GM12878 (cell line): ENCODE measurements at regions not wholly inside any gene's neighbourhood (a gene's known extent, or its start where the extent isn't known, plus 50 kb on each side); places are given as distances from the start of the nearest gene placed in this dataset.

Experiments
- ATAC-seq: fragments of 200-7000 bp; cut with Tn5 transposase; 3 replicates; pipeline ENCODE4 v1.9.1; 2020; ENCODE audit warnings: mild to moderate bottlenecking, moderate library complexity
- BruUV-seq: library from RNA; stranded (reverse); fragments of 400-500 nt; replicated peaks from 2 replicates; lab custom pipeline; 2021; lab: Mats Ljungman, UMichigan
- CTCF ChIA-PET: fragments of 300-600 bp; sonication (Branson Sonifier 250); formaldehyde crosslinking; extraction: SDS; loops from one replicate; lab custom pipeline; 2021; ENCODE audit warnings: inconsistent platforms; lab: Yijun Ruan, JAX
- POLR2A ChIA-PET: fragments of 350-600 bp; formaldehyde crosslinking; extraction: SDS; loops from one replicate; lab custom pipeline; 2021; ENCODE audit warnings: inconsistent platforms; lab: Charles Lee
- RAD21 ChIA-PET: fragments of 300-600 bp; sonication (Branson Sonifier 250); formaldehyde crosslinking; loops from one replicate; lab custom pipeline; 2023; ENCODE audit warnings: antibody characterized with exemption; ENCODE audit not compliant: unreplicated experiment; lab: Charles Lee
- SMC1A ChIA-PET: fragments of 300-600 bp; sonication (Branson Sonifier 250); formaldehyde crosslinking; loops from one replicate; lab custom pipeline; 2023; ENCODE audit not compliant: unreplicated experiment, uncharacterized antibody; lab: Charles Lee
- DNase-seq: peaks from one replicate; pipeline ENCODE4 v3.0.0-alpha.2; 2011; ENCODE audit warnings: low read depth, low spot score
- FAIRE-seq: peaks from 3 replicates; lab custom pipeline; 2011; peaks lifted over from hg19 to GRCh38; lab: Jason Lieb, UNC
- H2AFZ ChIP-seq: 2 replicates; pipeline ENCODE4 v1.6.0; 2011; ENCODE audit warnings: low read depth, low read length, control low read depth; ENCODE audit not compliant: control insufficient read depth
- H3K27ac ChIP-seq: 2 replicates; pipeline ENCODE4 v1.5.1; 2011; ENCODE audit warnings: control low read depth; ENCODE audit not compliant: control insufficient read depth, insufficient read depth
- H3K27me3 ChIP-seq, 2 experiments: replicated peaks in 1 of 2; 2 replicates each; pipeline versions ENCODE4 v1.6.0 to v1.6.1; 2011; ENCODE audit warnings: low read length in 1 of 2; ENCODE audit not compliant: control insufficient read depth in 2 of 2, insufficient read depth in 2 of 2
- H3K36me3 ChIP-seq, 2 experiments: 2 replicates each; pipeline ENCODE4 v1.5.1; 2011; ENCODE audit warnings: low read length in 1 of 2; ENCODE audit not compliant: control insufficient read depth in 2 of 2, insufficient read depth in 2 of 2
- H3K4me1 ChIP-seq: 2 replicates; pipeline ENCODE4 v1.6.1; 2011; ENCODE audit warnings: mild to moderate bottlenecking, low read length, moderate library complexity, mixed read lengths; ENCODE audit not compliant: control insufficient read depth, insufficient read depth
- H3K4me2 ChIP-seq: 2 replicates; pipeline ENCODE4 v1.6.0; 2011; ENCODE audit warnings: control low read depth; ENCODE audit not compliant: control insufficient read depth, insufficient read depth
- H3K4me3 ChIP-seq: fragments of 200-600 bp; sonication (generic); 2 replicates; pipeline ENCODE4 v1.5.1; 2016
- H3K79me2 ChIP-seq: 2 replicates; pipeline ENCODE4 v1.6.0; 2011; ENCODE audit warnings: low read length; ENCODE audit not compliant: control insufficient read depth, insufficient read depth
- H3K9ac ChIP-seq: 2 replicates; pipeline ENCODE4 v1.8.0; 2011; ENCODE audit warnings: low read length, control low read depth, mixed read lengths; ENCODE audit not compliant: control insufficient read depth, insufficient read depth
- H3K9me3 ChIP-seq: replicated peaks from 3 replicates; pipeline ENCODE4 v1.5.1; 2011; ENCODE audit warnings: mild to moderate bottlenecking, low read length; ENCODE audit not compliant: control insufficient read depth, insufficient read depth
- H4K20me1 ChIP-seq: 2 replicates; pipeline ENCODE4 v1.6.0; 2011; ENCODE audit not compliant: control insufficient read depth, insufficient read depth
- BHLHE40 ChIP-seq, 2 experiments: fragments of 450-650 bp in 1 of 2; IDR thresholded peaks; 2 replicates each; pipeline ENCODE4 v1.6.1; 2011 to 2017; ENCODE audit warnings: low read depth in 2 of 2, borderline replicate concordance in 1 of 2, improper control_type of control experiment in 1 of 2, low read length in 1 of 2, mild to moderate bottlenecking in 1 of 2
- CBFB ChIP-seq: IDR thresholded peaks from 2 replicates; pipeline ENCODE4 v1.6.1; 2016; ENCODE audit warnings: antibody characterized with exemption, low read depth
- DPF2 ChIP-seq: fragments of 450-650 bp; IDR thresholded peaks from 2 replicates; pipeline ENCODE4 v1.6.1; 2017; ENCODE audit warnings: mild to moderate bottlenecking
- EP300 ChIP-seq, 2 experiments: fragments of 150-350 bp in 1 of 2; IDR thresholded peaks; 2 replicates each; pipeline ENCODE4 v1.6.1; 2011 to 2012; ENCODE audit warnings: low read depth in 2 of 2, low read length in 2 of 2, borderline replicate concordance in 1 of 2, improper control_type of control experiment in 1 of 2, inconsistent platforms in 1 of 2; ENCODE audit not compliant: control insufficient read depth in 1 of 2
- FOXM1 ChIP-seq: IDR thresholded peaks from 2 replicates; pipeline ENCODE4 v1.6.1; 2012; ENCODE audit warnings: low read depth, mild to moderate bottlenecking, inconsistent platforms, low read length, moderate library complexity
- HDAC2 ChIP-seq: fragments of 200-600 bp; sonication (generic); IDR thresholded peaks from 2 replicates; pipeline ENCODE4 v1.6.1; 2017
- JUND ChIP-seq: IDR thresholded peaks from 2 replicates; pipeline ENCODE4 v1.6.1; 2012; ENCODE audit warnings: low read depth, mild to moderate bottlenecking, low read length, improper control_type of control experiment, moderate library complexity
- NFIC ChIP-seq: IDR thresholded peaks from 2 replicates; pipeline ENCODE4 v1.6.1; 2012; ENCODE audit warnings: low read depth, mild to moderate bottlenecking, inconsistent platforms, low read length, moderate library complexity
- NR2C2 ChIP-seq: IDR thresholded peaks from 2 replicates; pipeline ENCODE4 v1.6.1; 2011; ENCODE audit warnings: borderline replicate concordance, low read depth; ENCODE audit not compliant: control insufficient read depth, insufficient read length
- SIN3A ChIP-seq: IDR thresholded peaks from 2 replicates; pipeline ENCODE4 v1.6.1; 2012; ENCODE audit warnings: low read depth, low read length, improper control_type of control experiment
- WRNIP1 ChIP-seq: IDR thresholded peaks from 2 replicates; pipeline ENCODE4 v1.6.1; 2011; ENCODE audit warnings: low read depth, low read length, improper control_type of control experiment, borderline replicate concordance
- ZNF24 ChIP-seq: fragments of 450-650 bp; IDR thresholded peaks from 2 replicates; pipeline ENCODE4 v1.6.1; 2017; ENCODE audit warnings: antibody characterized with exemption, mild to moderate bottlenecking
- ZNF274 ChIP-seq: IDR thresholded peaks from one replicate; pipeline ENCODE4 v1.8.0; 2011; ENCODE audit not compliant: insufficient read length, insufficient read depth
- ZNF622 ChIP-seq: fragments of 450-650 bp; IDR thresholded peaks from 2 replicates; pipeline ENCODE4 v1.6.1; 2017; ENCODE audit warnings: mild to moderate bottlenecking, inconsistent platforms
- ZSCAN29 ChIP-seq: fragments of 450-650 bp; IDR thresholded peaks from 2 replicates; pipeline ENCODE4 v1.6.1; 2017; ENCODE audit warnings: mild to moderate bottlenecking, moderate library complexity
- WGBS: methylation state at CpG from one replicate; pipeline ENCODE4 v1.1.6; 2016; ENCODE audit warnings: low lambda C conversion rate; ENCODE audit not compliant: insufficient replicate concordance, insufficient coverage; ENCODE audit errors: missing lambda C conversion rate; 5-methylcytosine and 5-hydroxymethylcytosine counted together
- in situ Hi-C: fragments of 300-500 bp; cut with MboI; formaldehyde crosslinking; loops from 9 replicates; pipeline ENCODE4 v1.14.3; 2018; ENCODE audit warnings: mixed read lengths
- intact Hi-C: fragments of 100-400 bp; cut with micrococcal nuclease; formaldehyde crosslinking; loops from one replicate; pipeline ENCODE4 v1.14.2; 2022; ENCODE audit not compliant: unreplicated experiment
- TF ChIP-seq, protein P1 (sequence below): fragments of 450-650 bp; IDR thresholded peaks from 2 replicates; pipeline ENCODE4 v1.6.1; 2018; ENCODE audit warnings: borderline replicate concordance, mild to moderate bottlenecking; ENCODE audit not compliant: partially characterized antibody

DNA sequence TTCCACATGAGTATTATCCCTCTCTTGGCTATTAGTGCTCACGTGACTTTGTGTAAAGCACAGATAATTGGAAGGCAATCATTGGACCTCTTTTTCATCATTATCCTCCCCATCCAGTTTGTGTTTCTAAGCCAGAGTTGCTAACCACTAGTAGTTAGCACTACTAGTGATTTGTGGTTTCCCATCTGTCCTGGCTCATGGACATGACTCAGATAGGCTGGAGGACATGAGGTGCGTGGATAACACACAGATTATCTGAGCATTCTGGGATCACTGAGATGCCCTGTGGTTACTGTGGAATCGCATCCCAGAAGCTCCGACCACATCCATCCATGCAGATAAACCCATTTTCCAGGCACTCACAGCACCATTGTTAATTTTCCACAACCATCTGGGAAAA is 123.8 kb upstream of the NAA20 start:
- Histone ChIP-seq H4K20me1 (no peaks in the 10 kb centered on the region), H3K79me2 (no peaks in the 10 kb centered on the region), H3K4me3 (no peak overlapping the region), H3K4me1 (no peaks in the 10 kb centered on the region)
- in situ Hi-C loops: no loop called here
- WGBS: 12% methylated on average over 4 of the region's 4 CpGs
- TF ChIP-seq ZSCAN29 (no peak), NR2C2 (no peak), JUND (no peak), FOXM1 (no peak), ZNF274 (no peak), WRNIP1 (no peak)
- TF ChIP-seq, all 136 proteins: peak for 0
- ChIA-PET RAD21 (interaction anchor here (1.1 kb wide), 1 partner anchor 10 kb away, joined by 3 read pairs; no protein-coding TSS in a partner anchor), CTCF (no interaction called here), POLR2A (no interaction called here), SMC1A (interaction anchor here (1.2 to 1.4 kb wide), 2 partner anchors 10 to 30 kb away, joined by 3 to 4 read pairs; no protein-coding TSS in a partner anchor)
- ATAC-seq (no peak), FAIRE-seq (no peak), DNase-seq (no peak)
- no TSS peak for BruUV-seq
- H3K27me3 ChIP-seq: peaks cover 0 to 11% of the 10 kb centered on the region in 2 experiments; a peak in 3 of 4 replicates
- H3K4me2 ChIP-seq: no peak overlapping the region
- H2AFZ ChIP-seq: no peak overlapping the region
- intact Hi-C loops: no loop called here
- no peaks in the 10 kb centered on the region for H3K36me3 ChIP-seq
- H3K27ac ChIP-seq: no peak overlapping the region
- no peaks in the 10 kb centered on the region for H3K9me3 ChIP-seq
- no peak overlapping the region for H3K9ac ChIP-seq

DNA sequence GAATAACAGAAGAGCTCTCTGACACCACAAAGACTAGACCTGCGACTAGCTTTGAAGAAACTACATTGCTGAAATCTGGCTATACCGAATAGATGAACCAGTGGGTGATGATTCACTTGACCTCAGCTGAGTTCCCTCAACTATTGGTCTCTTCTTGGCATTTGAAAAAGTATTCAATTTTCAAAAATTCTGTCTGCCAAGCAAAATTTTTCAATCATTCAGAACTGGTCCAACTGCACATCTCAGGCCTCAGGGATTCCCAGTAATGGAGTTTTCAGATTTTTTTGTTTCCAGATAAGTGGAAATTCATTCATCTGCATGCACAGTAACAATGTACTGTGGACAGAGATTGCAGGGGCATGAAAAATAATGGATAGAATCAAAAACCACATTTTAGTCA is 121.4 kb upstream of the NAA20 start:
- DNase-seq: no peak
- no peak overlapping the region for H3K9ac ChIP-seq
- no peaks in the 10 kb centered on the region for H3K79me2 ChIP-seq
- no peak for ATAC-seq
- RAD21 ChIA-PET: interaction anchor here (0.8 kb wide), 1 partner anchor 98 kb away, joined by 5 read pairs; no protein-coding TSS in a partner anchor
- no peaks in the 10 kb centered on the region for H3K36me3 ChIP-seq
- no peaks in the 10 kb centered on the region for H4K20me1 ChIP-seq
- CTCF ChIA-PET: interaction anchor here (0.5 kb wide), 1 partner anchor 99 kb away, joined by 3 read pairs; no protein-coding TSS in a partner anchor
- SMC1A ChIA-PET: interaction anchor here (1.8 kb wide), 1 partner anchor 10 kb away, joined by 4 read pairs; no protein-coding TSS in a partner anchor
- in situ Hi-C loops: no loop called here
- intact Hi-C loops: no loop called here
- H3K9me3 ChIP-seq: peaks cover 6% of the 10 kb centered on the region; the same call in 2 of the 3 replicates
- no TSS peak for BruUV-seq
- H3K4me1 ChIP-seq: no peaks in the 10 kb centered on the region
- no peak overlapping the region for H3K27ac ChIP-seq
- no peak overlapping the region for H3K4me3 ChIP-seq
- POLR2A ChIA-PET: interaction anchor here (1.1 kb wide), 1 partner anchor 9 kb away, joined by 4 read pairs; no protein-coding TSS in a partner anchor
- H2AFZ ChIP-seq: no peak overlapping the region
- H3K27me3 ChIP-seq: no peaks in the 10 kb centered on the region
- FAIRE-seq: no peak
- 25% methylated on average over 2 of the region's 2 CpGs for WGBS
- no peak overlapping the region for H3K4me2 ChIP-seq
- no peak for TF ChIP-seq CBFB
- TF ChIP-seq NFIC: no peak
- no peak for TF ChIP-seq HDAC2
- no peak for TF ChIP-seq SIN3A
- TF ChIP-seq BHLHE40 (IDR thresholded peaks at IDR 0.05; ENCODE audit: borderline replicate concordance in 1 of 2, low read depth in 2 of 2, low read length in 1 of 2): no peak
- TF ChIP-seq ZNF622: no peak
- no peak for TF ChIP-seq DPF2
- no peak for TF ChIP-seq ZNF24
- TF ChIP-seq, protein P1, sequence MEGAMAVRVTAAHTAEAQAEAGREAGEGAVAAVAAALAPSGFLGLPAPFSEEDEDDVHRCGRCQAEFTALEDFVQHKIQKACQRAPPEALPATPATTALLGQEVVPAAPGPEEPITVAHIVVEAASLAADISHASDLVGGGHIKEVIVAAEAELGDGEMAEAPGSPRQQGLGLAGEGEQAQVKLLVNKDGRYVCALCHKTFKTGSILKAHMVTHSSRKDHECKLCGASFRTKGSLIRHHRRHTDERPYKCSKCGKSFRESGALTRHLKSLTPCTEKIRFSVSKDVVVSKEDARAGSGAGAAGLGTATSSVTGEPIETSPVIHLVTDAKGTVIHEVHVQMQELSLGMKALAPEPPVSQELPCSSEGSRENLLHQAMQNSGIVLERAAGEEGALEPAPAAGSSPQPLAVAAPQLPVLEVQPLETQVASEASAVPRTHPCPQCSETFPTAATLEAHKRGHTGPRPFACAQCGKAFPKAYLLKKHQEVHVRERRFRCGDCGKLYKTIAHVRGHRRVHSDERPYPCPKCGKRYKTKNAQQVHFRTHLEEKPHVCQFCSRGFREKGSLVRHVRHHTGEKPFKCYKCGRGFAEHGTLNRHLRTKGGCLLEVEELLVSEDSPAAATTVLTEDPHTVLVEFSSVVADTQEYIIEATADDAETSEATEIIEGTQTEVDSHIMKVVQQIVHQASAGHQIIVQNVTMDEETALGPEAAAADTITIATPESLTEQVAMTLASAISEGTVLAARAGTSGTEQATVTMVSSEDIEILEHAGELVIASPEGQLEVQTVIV: no peak
- no peak for TF ChIP-seq EP300 (IDR thresholded peaks at IDR 0.05; ENCODE audit: borderline replicate concordance in 1 of 2, control insufficient read depth in 1 of 2, low read depth in 2 of 2, low read length in 2 of 2)
